Lower leg skin (tissue), 4 donors: ENCODE measurements at regions not wholly inside any gene's neighbourhood (a gene's known extent, or its start where the extent isn't known, plus 50 kb on each side); places are given as distances from the start of the nearest gene placed in this dataset.

Source experiments
- DNase-seq, 2 donors: peaks; one replicate each; pipeline ENCODE4 v3.0.0-alpha.2; 2019; ENCODE audit warnings: low spot score in 2 of 2
- H3K4me3 ChIP-seq: fragments of 200-600 bp; sonication (generic); 2 replicates; pipeline ENCODE4 v1.5.1; 2017; ENCODE audit warnings: mild to moderate bottlenecking, low read depth; ENCODE audit not compliant: poor library complexity, severe bottlenecking
- POLR2A ChIP-seq, 2 donors: fragments of 450-650 bp; IDR thresholded peaks; one replicate each; pipeline ENCODE4 v1.6.1; 2016 to 2017; ENCODE audit warnings: antibody characterized with exemption in 2 of 2, mild to moderate bottlenecking in 1 of 2, moderate library complexity in 1 of 2
- WGBS, 2 donors: methylation state at CpG; one replicate each; pipeline ENCODE4 v1.1.5; 2018; 5-methylcytosine and 5-hydroxymethylcytosine counted together
- intact Hi-C: fragments of 100-400 bp; cut with DNase I; formaldehyde crosslinking; loops from one replicate; pipeline ENCODE4 v1.15.0; 2023; ENCODE audit warnings: low total_unique reads
- TF ChIP-seq, protein P1 (sequence below), 3 donors: fragments of 450-650 bp; IDR thresholded peaks; one replicate each; pipeline ENCODE4 v1.5.1; 2016; ENCODE audit warnings: antibody characterized with exemption in 3 of 3, mild to moderate bottlenecking in 3 of 3, moderate library complexity in 2 of 3

DNA sequence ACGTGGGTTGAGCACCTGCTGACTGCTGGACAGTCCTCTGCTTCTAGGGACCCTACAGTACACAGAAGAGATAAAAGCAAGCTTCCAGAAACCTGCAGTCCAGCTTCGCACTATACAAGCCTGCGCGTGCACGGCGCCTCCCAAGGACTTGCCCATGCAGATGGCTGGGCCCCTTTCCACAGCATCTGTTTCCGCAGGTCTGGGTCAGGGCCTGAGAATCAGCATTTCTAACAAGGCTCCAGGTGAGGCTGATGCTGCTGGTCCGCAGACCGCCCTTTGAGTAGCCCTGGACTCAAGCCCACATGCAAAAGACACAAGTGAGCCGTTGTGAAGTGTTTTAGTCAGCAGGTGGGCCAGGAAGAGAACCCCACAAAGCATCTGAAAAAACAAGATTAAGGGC, 133.1 kb downstream of the HSD17B3 start:
- intact Hi-C loops = no loop called here
- peak in 1 of 2 donors; percentile 79 for DNase-seq

DNA sequence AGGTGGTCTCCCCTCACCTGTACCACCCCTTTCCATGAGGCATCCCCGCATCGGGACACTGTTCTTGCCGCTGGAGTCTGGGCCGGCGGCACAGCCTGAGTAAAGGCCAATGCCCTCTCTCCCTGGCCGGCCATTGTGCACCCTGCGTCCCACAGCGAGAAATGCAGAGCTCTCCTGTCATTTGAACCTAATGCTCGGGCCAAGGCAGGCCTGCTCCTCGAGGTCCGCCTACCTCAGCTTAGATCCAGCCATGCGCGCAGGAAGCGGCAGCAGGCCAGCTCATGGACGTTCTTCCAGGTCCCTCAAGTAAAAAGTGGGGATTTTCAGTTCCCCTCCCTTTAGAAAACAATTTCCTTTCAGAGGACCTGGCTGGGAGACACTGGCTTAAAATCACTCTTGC, 135.0 kb downstream of the HSD17B3 start:
- intact Hi-C loops = no loop called here
- TF ChIP-seq POLR2A (IDR thresholded peaks at IDR 0.05) = no peak
- TF ChIP-seq, protein P1, sequence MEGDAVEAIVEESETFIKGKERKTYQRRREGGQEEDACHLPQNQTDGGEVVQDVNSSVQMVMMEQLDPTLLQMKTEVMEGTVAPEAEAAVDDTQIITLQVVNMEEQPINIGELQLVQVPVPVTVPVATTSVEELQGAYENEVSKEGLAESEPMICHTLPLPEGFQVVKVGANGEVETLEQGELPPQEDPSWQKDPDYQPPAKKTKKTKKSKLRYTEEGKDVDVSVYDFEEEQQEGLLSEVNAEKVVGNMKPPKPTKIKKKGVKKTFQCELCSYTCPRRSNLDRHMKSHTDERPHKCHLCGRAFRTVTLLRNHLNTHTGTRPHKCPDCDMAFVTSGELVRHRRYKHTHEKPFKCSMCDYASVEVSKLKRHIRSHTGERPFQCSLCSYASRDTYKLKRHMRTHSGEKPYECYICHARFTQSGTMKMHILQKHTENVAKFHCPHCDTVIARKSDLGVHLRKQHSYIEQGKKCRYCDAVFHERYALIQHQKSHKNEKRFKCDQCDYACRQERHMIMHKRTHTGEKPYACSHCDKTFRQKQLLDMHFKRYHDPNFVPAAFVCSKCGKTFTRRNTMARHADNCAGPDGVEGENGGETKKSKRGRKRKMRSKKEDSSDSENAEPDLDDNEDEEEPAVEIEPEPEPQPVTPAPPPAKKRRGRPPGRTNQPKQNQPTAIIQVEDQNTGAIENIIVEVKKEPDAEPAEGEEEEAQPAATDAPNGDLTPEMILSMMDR (IDR thresholded peaks at IDR 0.05) = no peak
- 97% methylated on average over 15 of the region's 15 CpGs for WGBS, 2 donors
- no peak overlapping the region for H3K4me3 ChIP-seq
- peak in 1 of 2 donors; percentile 67 for DNase-seq

More for the DNA sequence above, 133.1 kb downstream of the HSD17B3 start:
- no peak for TF ChIP-seq POLR2A (IDR thresholded peaks at IDR 0.05)
- TF ChIP-seq, protein P1 (IDR thresholded peaks at IDR 0.05) = no peak
- H3K4me3 ChIP-seq = no peak overlapping the region
- WGBS, 2 donors = 82 to 92% methylated on average over 10 of the region's 10 CpGs

DNA sequence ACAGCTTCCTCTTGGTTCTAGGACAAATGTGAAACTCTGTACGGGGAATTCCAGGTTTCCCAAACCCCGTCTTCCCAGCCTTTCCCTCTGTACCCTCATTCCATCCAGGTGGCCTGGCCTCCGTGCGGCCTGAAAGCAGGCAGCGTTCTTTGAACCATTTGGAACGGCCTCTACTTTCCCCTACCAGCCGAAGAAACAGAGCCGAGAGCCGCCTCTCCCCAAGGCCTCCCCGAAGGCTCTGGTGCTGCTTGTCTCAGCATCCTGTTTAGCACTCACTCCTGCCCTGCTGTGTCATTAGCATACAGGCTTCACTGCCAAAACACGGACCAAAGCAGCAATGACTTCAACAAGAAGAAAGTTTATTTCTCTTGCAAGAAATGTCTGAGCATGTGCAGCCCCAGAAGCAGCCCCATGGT, 137.7 kb downstream of the HSD17B3 start:
- intact Hi-C loops = no loop called here
- WGBS, 2 donors = 78 to 79% methylated on average over 11 of the region's 11 CpGs
- peak in 1 of 2 donors; percentile 68 for DNase-seq
- TF ChIP-seq, protein P1 (IDR thresholded peaks at IDR 0.05) = no peak
- no peak for TF ChIP-seq POLR2A (IDR thresholded peaks at IDR 0.05)
- no peak overlapping the region for H3K4me3 ChIP-seq

DNA sequence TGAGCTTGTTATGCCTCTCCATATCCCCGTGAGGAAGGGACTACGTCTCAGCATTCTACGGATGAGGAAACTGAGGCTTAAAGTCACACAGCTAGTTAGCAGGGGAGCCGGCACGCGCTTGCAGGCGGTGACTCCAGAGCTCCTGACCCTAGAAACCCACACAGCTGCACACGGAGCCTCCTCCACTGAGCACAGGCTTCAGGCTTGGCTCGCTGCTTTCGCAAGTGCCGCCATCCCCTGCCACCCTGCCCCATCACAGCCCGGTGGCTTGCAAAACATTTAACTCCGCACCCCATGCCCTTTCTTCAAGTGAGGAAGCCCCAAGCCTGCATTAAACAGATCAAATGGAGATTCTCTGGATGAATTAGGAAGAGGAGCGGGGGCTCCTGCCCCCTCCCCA, 138.3 kb downstream of the HSD17B3 start:
- 89 to 94% methylated on average over 14 of the region's 14 CpGs for WGBS, 2 donors
- no peak overlapping the region for H3K4me3 ChIP-seq
- DNase-seq = no peak
- TF ChIP-seq, protein P1 (IDR thresholded peaks at IDR 0.05) = no peak
- TF ChIP-seq POLR2A (IDR thresholded peaks at IDR 0.05) = no peak
- intact Hi-C loops = no loop called here

DNA sequence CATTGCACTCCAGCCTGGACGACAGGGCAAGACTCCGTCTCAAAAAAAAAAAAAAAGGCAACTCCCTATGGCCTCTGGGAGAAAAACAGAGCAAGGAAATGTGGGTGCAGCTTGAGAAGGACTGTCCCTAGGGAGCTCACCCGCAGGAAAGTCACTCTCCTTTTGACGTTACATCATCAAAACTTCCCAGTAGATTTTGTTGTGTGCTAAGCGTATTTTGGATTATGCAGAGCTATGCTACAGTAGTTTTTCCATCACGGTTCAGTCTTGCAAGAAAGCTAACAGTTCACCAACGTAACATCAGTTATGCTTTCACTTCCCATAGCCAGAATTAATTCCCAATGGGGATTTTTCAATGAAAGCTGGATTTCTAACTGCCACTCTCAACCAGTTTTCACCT, 138.8 kb downstream of the HSD17B3 start:
- TF ChIP-seq, protein P1 (IDR thresholded peaks at IDR 0.05) = no peak
- no peak for TF ChIP-seq POLR2A (IDR thresholded peaks at IDR 0.05)
- WGBS, 2 donors = 71 to 80% methylated on average over 7 of the region's 7 CpGs
- no peak overlapping the region for H3K4me3 ChIP-seq
- no peak for DNase-seq
- intact Hi-C loops = no loop called here

DNA sequence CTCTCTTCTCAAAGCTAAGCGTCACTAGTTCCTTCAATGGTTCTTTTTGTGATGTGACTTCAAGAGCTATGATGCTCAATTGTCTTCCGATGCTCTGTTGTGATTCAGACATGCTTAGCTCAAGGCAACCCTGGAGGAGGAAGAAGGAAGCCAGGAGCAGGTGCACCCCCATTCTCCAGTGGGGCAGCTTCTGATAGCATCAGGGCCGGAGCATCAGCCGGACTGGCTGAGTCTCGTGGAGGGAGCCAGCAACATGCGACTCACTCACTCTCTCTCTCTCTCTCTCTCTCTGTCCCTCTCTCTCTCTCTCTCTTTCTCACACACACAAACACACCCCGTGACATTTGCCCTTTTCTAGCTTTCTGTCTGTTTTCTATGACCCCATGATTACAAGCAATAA, 140.2 kb downstream of the HSD17B3 start:
- no peak overlapping the region for H3K4me3 ChIP-seq
- 70 to 85% methylated on average over 7 of the region's 7 CpGs for WGBS, 2 donors
- TF ChIP-seq, protein P1 (IDR thresholded peaks at IDR 0.05) = no peak
- TF ChIP-seq POLR2A (IDR thresholded peaks at IDR 0.05) = no peak
- DNase-seq = peak in 1 of 2 donors; percentile 12
- intact Hi-C loops = no loop called here
